A549 (cell line): ENCODE measurements at regions not wholly inside any gene's neighbourhood (a gene's known extent, or its start where the extent isn't known, plus 50 kb on each side); places are given as distances from the start of the nearest gene placed in this dataset.
A peak's percentile ranks its signal among the peaks of the same experiment; 100 is the strongest.

Source experiments
- ATAC-seq, 2 experiments: fragments of 200-7000 bp in 1 of 2; fragments of >200 bp in 1 of 2; cut with Nextera tagmentation in 1 of 2; cut with Tn5 transposase in 1 of 2; 3 replicates each; pipeline versions ENCODE4 v1.8.0 to v1.9.1; 2018 to 2020; ENCODE audit warnings: mild to moderate bottlenecking in 1 of 2, moderate library complexity in 1 of 2
- CTCF ChIA-PET: fragments of 300-600 bp; sonication (Branson Sonifier 250); formaldehyde crosslinking; extraction: SDS; loops from one replicate; lab custom pipeline; 2021; ENCODE audit warnings: antibody characterized with exemption, inconsistent platforms; lab: Yijun Ruan, JAX
- POLR2A ChIA-PET: fragments of 350-600 bp; formaldehyde crosslinking; extraction: SDS; loops from one replicate; lab custom pipeline; 2021; ENCODE audit warnings: antibody characterized with exemption, inconsistent platforms; lab: Yijun Ruan, JAX
- DNase-seq, 2 experiments: peaks; one replicate each; pipeline versions ENCODE4 v3.0.0 to v3.0.0-alpha.2; 2011 to 2016; ENCODE audit warnings: low read depth in 1 of 2, low spot score in 1 of 2
- FAIRE-seq: peaks from 2 replicates; lab custom pipeline; 2011; peaks lifted over from hg19 to GRCh38; lab: Jason Lieb, UNC
- H3K27ac ChIP-seq, 2 experiments: fragments of >200 bp; sonication (Bioruptor Twin); formaldehyde crosslinking; 3 replicates each; pipeline ENCODE4 v1.5.1; 2016 to 2017
- H3K4me1 ChIP-seq: fragments of >200 bp; sonication (Bioruptor Twin); formaldehyde crosslinking; 3 replicates; pipeline ENCODE4 v1.6.1; 2016
- H3K4me2 ChIP-seq: fragments of >200 bp; sonication (Bioruptor Twin); formaldehyde crosslinking; 3 replicates; pipeline ENCODE4 v1.6.1; 2016
- H3K4me3 ChIP-seq: fragments of >200 bp; sonication (Bioruptor Twin); formaldehyde crosslinking; 3 replicates; pipeline ENCODE4 v1.5.1; 2016
- H3K9me3 ChIP-seq: fragments of >200 bp; sonication (Bioruptor Twin); formaldehyde crosslinking; 3 replicates; pipeline ENCODE4 v1.6.1; 2016
- ATOH8 ChIP-seq: fragments of 250-450 bp; sonication (Bioruptor Pico); IDR thresholded peaks from 2 replicates; pipeline ENCODE4 v1.5.0; 2020; ENCODE audit warnings: low read depth, mild to moderate bottlenecking, moderate library complexity
- CBX2 ChIP-seq: fragments of 200-600 bp; sonication (generic); IDR thresholded peaks from 2 replicates; pipeline ENCODE4 v1.6.1; 2016; ENCODE audit warnings: low read depth, mild to moderate bottlenecking, borderline replicate concordance
- EHMT2 ChIP-seq: fragments of 200-600 bp; sonication (generic); IDR thresholded peaks from 2 replicates; pipeline ENCODE4 v1.6.1; 2016; ENCODE audit warnings: antibody characterized with exemption, low read depth, mild to moderate bottlenecking, moderate library complexity
- ESRRA ChIP-seq: fragments of 150-350 bp; IDR thresholded peaks from 2 replicates; pipeline ENCODE4 v1.6.1; 2014; ENCODE audit warnings: mild to moderate bottlenecking, low read length, borderline replicate concordance
- FOSB ChIP-seq: fragments of 250-450 bp; sonication (Bioruptor Pico); IDR thresholded peaks from 2 replicates; pipeline ENCODE4 v1.5.0; 2020; ENCODE audit warnings: mild to moderate bottlenecking, moderate library complexity
- FOSL2 ChIP-seq, 2 experiments: fragments of 450-650 bp in 1 of 2; fragments of >200 bp in 1 of 2; sonication (Bioruptor Twin) in 1 of 2; formaldehyde crosslinking; IDR thresholded peaks; 2 replicates each; pipeline versions ENCODE4 v1.5.0 to v1.6.1; 2016 to 2020; ENCODE audit warnings: mild to moderate bottlenecking in 1 of 2, moderate library complexity in 1 of 2
- FOXS1 ChIP-seq: fragments of 250-450 bp; sonication (Bioruptor Pico); IDR thresholded peaks from 2 replicates; pipeline ENCODE4 v1.5.0; 2020; ENCODE audit warnings: mild to moderate bottlenecking, moderate library complexity
- GATA3 ChIP-seq: IDR thresholded peaks from 2 replicates; pipeline ENCODE4 v1.6.1; 2012; ENCODE audit warnings: borderline replicate concordance
- HEYL ChIP-seq: fragments of 250-450 bp; sonication (Bioruptor Pico); IDR thresholded peaks from 2 replicates; pipeline ENCODE4 v1.8.0; 2021; ENCODE audit warnings: mild to moderate bottlenecking, moderate library complexity
- HMGXB4 ChIP-seq: fragments of 250-450 bp; sonication (Bioruptor Pico); IDR thresholded peaks from 2 replicates; pipeline ENCODE4 v1.5.0; 2021; ENCODE audit warnings: mild to moderate bottlenecking, moderate library complexity, borderline replicate concordance
- HOXB5 ChIP-seq: fragments of 250-450 bp; sonication (Bioruptor Pico); IDR thresholded peaks from 2 replicates; pipeline ENCODE4 v1.5.0; 2020; ENCODE audit warnings: mild to moderate bottlenecking, moderate library complexity
- JUNB ChIP-seq: fragments of >200 bp; sonication (Bioruptor Twin); formaldehyde crosslinking; IDR thresholded peaks from 2 replicates; pipeline ENCODE4 v1.6.1; 2016
- KDM1A ChIP-seq: fragments of 200-600 bp; sonication (generic); IDR thresholded peaks from 2 replicates; pipeline ENCODE4 v1.6.1; 2016; ENCODE audit warnings: low read depth, mild to moderate bottlenecking
- NFE2L2 ChIP-seq: fragments of 150-350 bp; conservative IDR thresholded peaks from 2 replicates; pipeline ENCODE4 v1.6.1; 2014; ENCODE audit warnings: low read length
- NPAS2 ChIP-seq: fragments of 250-450 bp; sonication (Bioruptor Pico); IDR thresholded peaks from 2 replicates; pipeline ENCODE4 v1.8.0; 2022; ENCODE audit warnings: mild to moderate bottlenecking, moderate library complexity, borderline replicate concordance
- POLR2AphosphoS2 ChIP-seq: conservative IDR thresholded peaks from 2 replicates; pipeline ENCODE4 v1.6.1; 2012; ENCODE audit warnings: low read length, improper control_type of control experiment, inconsistent platforms
- RAD21 ChIP-seq, 2 experiments: fragments of >200 bp in 1 of 2; sonication (Bioruptor Twin) in 1 of 2; formaldehyde crosslinking in 1 of 2; IDR thresholded peaks in 1 of 2; conservative IDR thresholded peaks in 1 of 2; 2 replicates in 1 of 2; 3 replicates in 1 of 2; pipeline ENCODE4 v1.6.1; 2012 to 2018; ENCODE audit warnings: inconsistent platforms in 1 of 2
- RARB ChIP-seq: fragments of 250-450 bp; sonication (Bioruptor Pico); IDR thresholded peaks from 2 replicates; pipeline ENCODE4 v1.8.0; 2021; ENCODE audit warnings: mild to moderate bottlenecking, moderate library complexity
- RNF2 ChIP-seq: fragments of 200-600 bp; sonication (generic); IDR thresholded peaks from 2 replicates; pipeline ENCODE4 v1.6.1; 2016; ENCODE audit warnings: low read depth, mild to moderate bottlenecking, antibody characterized with exemption, moderate library complexity, borderline replicate concordance
- SREBF2 ChIP-seq: fragments of 450-650 bp; IDR thresholded peaks from 2 replicates; pipeline ENCODE4 v1.6.1; 2014; ENCODE audit warnings: mild to moderate bottlenecking, moderate library complexity
- TP53 ChIP-seq: fragments of 250-450 bp; sonication (Bioruptor Pico); IDR thresholded peaks from 2 replicates; pipeline ENCODE4 v1.5.0; 2021; ENCODE audit warnings: mild to moderate bottlenecking, moderate library complexity
- ZSCAN20 ChIP-seq: fragments of 250-450 bp; sonication (Bioruptor Pico); IDR thresholded peaks from 2 replicates; pipeline ENCODE4 v1.8.0; 2022; ENCODE audit warnings: mild to moderate bottlenecking, moderate library complexity
- WGBS: methylation state at CpG from one replicate; pipeline ENCODE4 v1.1.6; 2017; ENCODE audit errors: missing lambda C conversion rate; 5-methylcytosine and 5-hydroxymethylcytosine counted together

DNA sequence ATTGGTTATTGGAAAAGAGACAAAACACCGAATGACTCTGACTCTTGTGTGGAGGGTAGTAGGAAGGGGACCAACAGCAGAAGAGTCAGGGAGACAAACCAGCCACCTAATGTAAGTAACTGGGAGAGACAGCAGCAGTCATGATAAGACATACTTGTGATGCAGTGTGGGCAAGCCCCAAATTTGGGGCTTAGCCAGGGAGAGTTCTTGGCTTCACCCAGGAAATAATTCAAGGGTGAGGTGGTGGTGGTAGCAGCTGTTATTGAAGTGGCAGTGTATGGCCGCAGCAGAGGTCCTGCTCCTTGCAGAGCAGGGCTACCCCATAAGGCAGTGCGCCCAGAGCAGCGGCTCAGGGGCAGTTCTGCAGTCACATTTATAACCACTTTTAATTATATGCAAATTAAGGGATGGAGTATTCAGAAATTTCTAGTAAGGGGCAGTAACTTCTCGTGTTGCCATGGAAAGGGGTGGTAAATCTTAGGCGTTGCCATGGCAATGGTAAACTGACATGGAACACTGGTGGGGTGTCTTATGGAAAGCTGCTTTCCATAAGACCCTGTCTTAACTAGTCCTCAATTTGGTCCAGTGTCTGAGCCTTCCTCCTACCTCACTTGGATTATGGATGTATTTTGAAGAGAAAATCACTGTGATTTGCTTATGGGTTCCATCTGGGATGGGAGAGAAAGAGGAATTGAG, 317.1 kb downstream of the PHKB start:
- Histone ChIP-seq H3K4me3 (no peak overlapping the region), H3K4me2 (no peak overlapping the region), H3K27ac (no peak overlapping the region), H3K4me1 (peaks cover 15% of the 10 kb centered on the region), H3K9me3 (no peaks in the 10 kb centered on the region)
- CTCF ChIA-PET, result no interaction called here
- FAIRE-seq (no peak), DNase-seq (no peak), ATAC-seq (no peak)
- 83% methylated on average over 6 of the region's 6 CpGs for WGBS
- TF ChIP-seq FOSB (CRISPR knock-in tag), result no peak
- TF ChIP-seq FOXS1 (CRISPR knock-in tag), result no peak
- no peak for TF ChIP-seq CBX2
- no peak for TF ChIP-seq GATA3
- no peak for TF ChIP-seq ZSCAN20
- POLR2A ChIA-PET, result no interaction called here

DNA sequence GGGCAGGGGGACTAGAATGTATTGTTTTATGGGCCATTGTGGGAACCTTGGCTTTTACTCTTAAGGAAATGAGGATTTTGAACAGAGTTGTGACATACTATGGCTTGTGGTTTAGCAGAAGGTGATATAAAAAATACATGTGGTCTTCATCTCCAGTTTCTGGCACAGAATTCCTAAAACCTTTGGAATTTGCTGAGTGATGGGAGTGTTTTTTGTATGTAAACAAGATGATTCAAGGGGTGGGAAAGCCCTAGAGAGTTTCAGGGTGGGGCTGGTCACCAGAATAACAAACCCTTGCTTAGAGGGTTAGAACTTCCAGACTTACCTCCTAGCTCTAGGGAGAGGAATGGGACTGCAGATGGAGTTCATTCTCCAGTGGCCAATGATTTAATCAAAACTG, 316.1 kb downstream of the PHKB start:
- no peak for DNase-seq
- Histone ChIP-seq H3K4me1 (peaks cover 15% of the 10 kb centered on the region), H3K4me3 (no peak overlapping the region), H3K9me3 (no peaks in the 10 kb centered on the region), H3K4me2 (no peak overlapping the region), H3K27ac (no peak overlapping the region)
- ATAC-seq, result no peak
- FAIRE-seq, result no peak
- ChIA-PET POLR2A (no interaction called here), CTCF (no interaction called here)
- TF ChIP-seq RARB (CRISPR knock-in tag) (no peak), FOXS1 (CRISPR knock-in tag) (no peak)
- TF ChIP-seq, all 56 proteins: peak for 0

DNA sequence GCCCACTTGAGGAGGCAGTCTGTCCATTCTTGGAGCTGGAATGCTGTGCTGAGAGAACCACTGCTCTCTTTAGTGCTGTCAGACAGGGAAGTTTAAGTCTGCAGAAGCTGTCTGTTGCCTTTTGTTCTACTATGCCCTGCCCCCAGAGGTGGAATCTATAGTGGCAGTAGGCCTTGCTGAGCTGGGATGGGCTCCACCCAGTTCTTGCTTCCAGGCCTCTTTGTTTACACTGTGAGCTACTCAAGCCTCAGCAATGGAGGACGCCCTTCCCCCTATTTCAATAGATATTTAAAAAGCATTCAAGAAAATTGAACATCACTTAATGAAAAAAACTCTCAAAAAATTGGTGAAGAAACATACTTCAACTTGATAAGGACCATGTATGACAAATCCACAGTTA, 313.5 kb downstream of the PHKB start:
- Histone ChIP-seq H3K9me3 (no peaks in the 10 kb centered on the region), H3K4me3 (no peak overlapping the region), H3K4me2 (peak overlapping the region; percentile 44), H3K4me1 (peaks cover 15% of the 10 kb centered on the region), H3K27ac (0 out of 6 replicates have a peak overlapping the region, but pooled peaks of 1 of the 2 experiments have one; percentile 35)
- 6% methylated on average over 1 of the region's 1 CpG for WGBS
- POLR2A ChIA-PET, result no interaction called here
- no peak for ATAC-seq
- peak in 1 of 2 experiments; percentile 67 for DNase-seq
- no peak for FAIRE-seq
- TF ChIP-seq NFE2L2, result no peak
- no peak for TF ChIP-seq EHMT2
- no peak for TF ChIP-seq SREBF2
- TF ChIP-seq ESRRA, result no peak
- TF ChIP-seq POLR2AphosphoS2, result no peak
- no peak for TF ChIP-seq KDM1A
- no peak for TF ChIP-seq NPAS2 (CRISPR knock-in tag)
- no peak for TF ChIP-seq HMGXB4 (CRISPR knock-in tag)
- TF ChIP-seq TP53 (CRISPR knock-in tag), result no peak
- TF ChIP-seq HEYL (CRISPR knock-in tag), result no peak
- TF ChIP-seq GATA3, result no peak
- no peak for TF ChIP-seq JUNB
- TF ChIP-seq HOXB5 (CRISPR knock-in tag), result no peak
- TF ChIP-seq RNF2, result no peak
- TF ChIP-seq RAD21 (conservative IDR thresholded peaks at IDR 0.05 in 1 of 2, IDR thresholded peaks at IDR 0.05 in 1 of 2), result no peak
- no peak for TF ChIP-seq RARB (CRISPR knock-in tag)
- TF ChIP-seq ATOH8, result no peak
- no peak for TF ChIP-seq FOSB (CRISPR knock-in tag)
- TF ChIP-seq FOSL2 (IDR thresholded peaks at IDR 0.05), result no peak
- TF ChIP-seq FOSL2 (CRISPR knock-in tag; IDR thresholded peaks at IDR 0.05), result no peak
- CTCF ChIA-PET, result interaction anchor here (1.5 kb wide), 2 partner anchors 10 to 12 kb away, joined by 4 read pairs; no protein-coding TSS in a partner anchor
